ENCODE measurements at regions not wholly inside any gene's neighbourhood (a gene's known extent, or its start where the extent isn't known, plus 50 kb on each side); places are given as distances from the start of the nearest gene placed in this dataset.
"Not testable (repeated sequence)": the region's sequence is repeated elsewhere in the genome, so short reads cannot be mapped to it uniquely, and the experiment has no call there.

GRCh38 chr9:85792057-85792456 is 50.3 kb upstream of the AGTPBP1 start:
- H3K27ac ChIP-seq (ENCODE audit: low read depth, low read length); H3K27ac Mint-ChIP-seq: not testable (repeated sequence)

GRCh38 chr9:85802978-85803695 is 61.4 kb upstream of the AGTPBP1 start:
- H3K9me3 ChIP-seq (ENCODE audit: control insufficient read depth, low read length); H3K9me3 Mint-ChIP-seq; H3K4me1 Mint-ChIP-seq; DNase-seq; H3K4me3 ChIP-seq (ENCODE audit: low read length); H3K27me3 Mint-ChIP-seq (ENCODE audit: insufficient read depth); H3K9ac ChIP-seq (ENCODE audit: extremely low read depth, low read length, poor library complexity, severe bottlenecking); H3K36me3 ChIP-seq (ENCODE audit: control insufficient read depth, insufficient read depth, low read length); H3K4me1 ChIP-seq (ENCODE audit: control insufficient read depth, insufficient read depth, low read length); H3K4me3 Mint-ChIP-seq; H3K27ac ChIP-seq (ENCODE audit: low read depth, low read length); H3K27me3 ChIP-seq (ENCODE audit: control insufficient read depth, insufficient read depth, low read length, poor library complexity, severe bottlenecking); H3K27ac Mint-ChIP-seq; H3K36me3 Mint-ChIP-seq (ENCODE audit: low read depth): not testable (repeated sequence)
- WGBS, 2 experiments (ENCODE audit: insufficient coverage in 1 of 2, insufficient read length in 1 of 2): 83 to 87% methylated on average over 6 of the region's 6 CpGs

More at GRCh38 chr9:85792057-85792456, 50.3 kb upstream of the AGTPBP1 start:
- not testable (repeated sequence) for H3K27me3 Mint-ChIP-seq (ENCODE audit: insufficient read depth); H3K4me1 ChIP-seq (ENCODE audit: control insufficient read depth, insufficient read depth, low read length); H3K4me3 ChIP-seq (ENCODE audit: low read length); H3K4me3 Mint-ChIP-seq; DNase-seq; H3K27me3 ChIP-seq (ENCODE audit: control insufficient read depth, insufficient read depth, low read length, poor library complexity, severe bottlenecking); H3K9me3 ChIP-seq (ENCODE audit: control insufficient read depth, low read length); H3K36me3 ChIP-seq (ENCODE audit: control insufficient read depth, insufficient read depth, low read length); H3K36me3 Mint-ChIP-seq (ENCODE audit: low read depth); H3K9me3 Mint-ChIP-seq; H3K4me1 Mint-ChIP-seq; H3K9ac ChIP-seq (ENCODE audit: extremely low read depth, low read length, poor library complexity, severe bottlenecking)
- WGBS, 2 experiments (ENCODE audit: insufficient coverage in 1 of 2, insufficient read length in 1 of 2): 97% methylated on average over 2 of the region's 2 CpGs; no CpG with 5 or more reads in 1 of the 2 experiments
- TF ChIP-seq CTCF (conservative IDR thresholded peaks at IDR 0.05): peak; percentile 41

DNA sequence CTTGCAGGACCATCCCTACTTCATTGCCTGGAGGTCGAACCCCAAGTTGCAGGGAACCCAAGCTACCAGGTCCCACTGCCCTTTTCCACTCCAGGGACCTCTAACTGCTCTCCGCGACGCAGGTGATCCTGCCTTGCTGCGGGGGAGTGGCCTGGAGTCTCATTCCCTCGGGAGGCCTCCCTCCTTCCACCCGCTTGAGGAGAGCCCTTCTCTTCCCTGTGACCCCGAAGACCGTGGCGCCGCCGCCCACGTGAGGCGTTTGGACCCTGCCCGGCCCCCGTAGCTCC is 63.0 kb upstream of the AGTPBP1 start:
- not testable (repeated sequence) for H3K4me1 ChIP-seq (ENCODE audit: control insufficient read depth, insufficient read depth, low read length); H3K9me3 Mint-ChIP-seq; H3K27me3 ChIP-seq (ENCODE audit: control insufficient read depth, insufficient read depth, low read length, poor library complexity, severe bottlenecking); H3K4me1 Mint-ChIP-seq; H3K27ac ChIP-seq (ENCODE audit: low read depth, low read length); H3K4me3 Mint-ChIP-seq; H3K27me3 Mint-ChIP-seq (ENCODE audit: insufficient read depth); H3K9me3 ChIP-seq (ENCODE audit: control insufficient read depth, low read length)
- Histone ChIP-seq H3K9ac (ENCODE audit: extremely low read depth, low read length, poor library complexity, severe bottlenecking) (peak overlapping the region; percentile 57), H3K4me3 (ENCODE audit: low read length) (peak overlapping the region; percentile 60), H3K36me3 (ENCODE audit: control insufficient read depth, insufficient read depth, low read length) (peaks cover 22% of the 10 kb centered on the region)
- DNase-seq: peak; percentile 90
- 0 to 2% methylated on average over 1 to 16 of the region's 16 CpGs for WGBS, 2 experiments (ENCODE audit: insufficient coverage in 1 of 2, insufficient read length in 1 of 2)
- Mint-ChIP-seq H3K27ac (peak overlapping the region; percentile 66), H3K36me3 (ENCODE audit: low read depth) (peaks cover 14% of the 10 kb centered on the region)

DNA sequence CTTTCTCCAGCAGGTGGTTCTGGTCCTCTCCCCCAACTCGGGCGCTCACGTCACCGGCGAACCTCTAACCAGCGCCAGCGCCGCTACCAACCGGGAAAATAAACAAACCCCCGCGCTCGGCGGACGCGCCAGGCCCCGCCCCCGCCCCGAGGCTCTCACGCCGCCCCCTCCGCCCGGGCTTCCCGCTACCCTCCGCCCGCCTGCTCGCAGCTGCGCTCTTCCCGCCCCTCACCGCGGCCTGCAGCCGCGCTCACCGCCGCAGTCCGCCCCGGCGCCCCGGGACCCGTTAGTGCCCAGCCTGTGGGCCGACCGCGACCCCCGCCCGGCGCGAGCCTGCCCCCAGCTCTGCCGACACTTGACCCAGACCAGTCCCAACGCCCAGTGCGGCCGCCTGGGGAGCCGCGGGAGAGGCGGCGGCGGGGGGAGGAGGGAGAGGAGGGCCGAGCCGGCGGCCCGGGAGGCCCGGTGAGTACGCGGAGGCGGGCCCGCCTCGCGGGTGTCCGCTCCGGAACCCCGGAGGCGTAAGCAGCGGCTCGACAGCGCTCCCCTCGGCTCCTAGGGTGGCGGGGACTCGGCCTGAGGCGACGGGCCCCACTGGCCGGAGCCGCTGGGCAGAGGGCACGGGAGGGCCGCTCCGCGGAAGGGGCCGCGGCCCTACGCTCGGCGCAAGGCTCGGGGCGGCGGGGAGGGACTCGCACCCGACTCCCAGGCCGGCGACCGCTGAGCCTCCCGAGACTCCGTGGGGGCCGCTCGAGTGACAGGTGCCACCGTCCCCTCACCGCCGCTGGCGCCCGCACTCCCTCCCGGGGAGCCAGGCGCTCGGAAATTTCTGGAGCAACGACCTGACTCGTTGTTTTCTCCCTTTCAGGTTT is 63.6 kb upstream of the AGTPBP1 start:
- H3K9me3 ChIP-seq (ENCODE audit: control insufficient read depth, low read length); H3K4me1 ChIP-seq (ENCODE audit: control insufficient read depth, insufficient read depth, low read length); H3K4me3 Mint-ChIP-seq; H3K4me1 Mint-ChIP-seq; H3K27me3 ChIP-seq (ENCODE audit: control insufficient read depth, insufficient read depth, low read length, poor library complexity, severe bottlenecking); H3K9me3 Mint-ChIP-seq; H3K27me3 Mint-ChIP-seq (ENCODE audit: insufficient read depth): not testable (repeated sequence)
- peak overlapping the region; percentile 63 for H3K27ac ChIP-seq (ENCODE audit: low read depth, low read length)
- peak; percentile 81 for DNase-seq
- WGBS, 2 experiments (ENCODE audit: insufficient coverage in 1 of 2, insufficient read length in 1 of 2): 0% methylated on average over 8 to 106 of the region's 111 CpGs
- Mint-ChIP-seq H3K27ac (peak overlapping the region; percentile 66), H3K36me3 (ENCODE audit: low read depth) (peaks cover 18% of the 10 kb centered on the region)
- peaks cover 22% of the 10 kb centered on the region for H3K36me3 ChIP-seq (ENCODE audit: control insufficient read depth, insufficient read depth, low read length)
- peak overlapping the region; percentile 83 for H3K4me3 ChIP-seq (ENCODE audit: low read length)
- H3K9ac ChIP-seq (ENCODE audit: extremely low read depth, low read length, poor library complexity, severe bottlenecking): peak overlapping the region; percentile 57

- H3K4me1 ChIP-seq (ENCODE audit: control insufficient read depth, insufficient read depth, low read length); H3K4me1 Mint-ChIP-seq; DNase-seq; H3K4me3 Mint-ChIP-seq; H3K27ac Mint-ChIP-seq; H3K27me3 ChIP-seq (ENCODE audit: control insufficient read depth, insufficient read depth, low read length, poor library complexity, severe bottlenecking); H3K27me3 Mint-ChIP-seq (ENCODE audit: insufficient read depth); H3K27ac ChIP-seq (ENCODE audit: low read depth, low read length); H3K9ac ChIP-seq (ENCODE audit: extremely low read depth, low read length, poor library complexity, severe bottlenecking); H3K9me3 ChIP-seq (ENCODE audit: control insufficient read depth, low read length); H3K4me3 ChIP-seq (ENCODE audit: low read length); H3K9me3 Mint-ChIP-seq: not testable (repeated sequence)
- H3K36me3 Mint-ChIP-seq (ENCODE audit: low read depth): peaks cover 26% of the 10 kb centered on the region
- peaks cover 22% of the 10 kb centered on the region for H3K36me3 ChIP-seq (ENCODE audit: control insufficient read depth, insufficient read depth, low read length)
- 93 to 100% methylated on average over 2 of the region's 2 CpGs for WGBS, 2 experiments (ENCODE audit: insufficient coverage in 1 of 2, insufficient read length in 1 of 2)
Measured at GRCh38 chr9:85808329-85808728, 66.6 kb upstream of the AGTPBP1 start.

GRCh38 chr9:85813388-85813787 is 71.6 kb upstream of the AGTPBP1 start:
- H3K4me3 ChIP-seq (ENCODE audit: low read length); H3K4me1 ChIP-seq (ENCODE audit: control insufficient read depth, insufficient read depth, low read length); H3K9ac ChIP-seq (ENCODE audit: extremely low read depth, low read length, poor library complexity, severe bottlenecking); H3K27ac ChIP-seq (ENCODE audit: low read depth, low read length); H3K4me1 Mint-ChIP-seq; H3K9me3 ChIP-seq (ENCODE audit: control insufficient read depth, low read length); H3K27me3 ChIP-seq (ENCODE audit: control insufficient read depth, insufficient read depth, low read length, poor library complexity, severe bottlenecking); H3K9me3 Mint-ChIP-seq; H3K27me3 Mint-ChIP-seq (ENCODE audit: insufficient read depth); H3K27ac Mint-ChIP-seq; DNase-seq; H3K4me3 Mint-ChIP-seq: not testable (repeated sequence)
- no CpG with 5 or more reads among the region's 2 CpGs for WGBS, 2 experiments (ENCODE audit: insufficient coverage in 1 of 2, insufficient read length in 1 of 2)
- H3K36me3 Mint-ChIP-seq (ENCODE audit: low read depth): peaks cover 16% of the 10 kb centered on the region
- H3K36me3 ChIP-seq (ENCODE audit: control insufficient read depth, insufficient read depth, low read length): peaks cover 11% of the 10 kb centered on the region
